Vagina (tissue), 2 donors: ENCODE measurements at regions not wholly inside any gene's neighbourhood (a gene's known extent, or its start where the extent isn't known, plus 50 kb on each side); places are given as distances from the start of the nearest gene placed in this dataset.

Experiments used
- DNase-seq, 2 donors: peaks; one replicate each; pipeline ENCODE4 v3.0.0-alpha.2; 2017; ENCODE audit errors: extremely low spot score in 2 of 2
- H3K27ac ChIP-seq: fragments of 200-600 bp; sonication (generic); one replicate; pipeline ENCODE4 v1.5.1; 2019
- H3K27me3 ChIP-seq: fragments of 200-600 bp; sonication (generic); one replicate; pipeline ENCODE4 v1.5.1; 2019
- H3K36me3 ChIP-seq, 2 donors: fragments of 200-600 bp; sonication (generic); one replicate each; pipeline ENCODE4 v1.5.1; 2017 to 2019
- H3K4me1 ChIP-seq: fragments of 200-600 bp; sonication (generic); one replicate; pipeline ENCODE4 v1.5.1; 2019
- H3K4me3 ChIP-seq, 2 donors: fragments of 200-600 bp; sonication (generic); 1 replicate in 1 of 2; 2 replicates in 1 of 2; pipeline ENCODE4 v1.5.1; 2016 to 2019
- H3K9me3 ChIP-seq: fragments of 200-600 bp; sonication (generic); one replicate; pipeline ENCODE4 v1.5.1; 2019
- CTCF ChIP-seq, 3 experiments: fragments of 450-650 bp in 2 of 3; fragments of 200-600 bp in 1 of 3; sonication (generic) in 1 of 3; IDR thresholded peaks; one replicate each; pipeline ENCODE4 v1.5.1; 2017 to 2019; ENCODE audit warnings: antibody characterized with exemption in 3 of 3, mild to moderate bottlenecking in 2 of 3, moderate library complexity in 2 of 3
- POLR2A ChIP-seq, 2 donors: fragments of 450-650 bp; IDR thresholded peaks; one replicate each; pipeline ENCODE4 v1.6.1; 2017; ENCODE audit warnings: antibody characterized with exemption in 2 of 2, mild to moderate bottlenecking in 2 of 2, moderate library complexity in 2 of 2
- POLR2AphosphoS5 ChIP-seq, 2 donors: sonication (generic); formaldehyde crosslinking; IDR thresholded peaks; one replicate each; pipeline ENCODE4 v1.9.0; 2017; ENCODE audit warnings: antibody characterized with exemption in 2 of 2, mild to moderate bottlenecking in 2 of 2, low read depth in 1 of 2; ENCODE audit not compliant: insufficient read depth in 1 of 2
- intact Hi-C: fragments of 100-400 bp; cut with DNase I; formaldehyde crosslinking; loops from one replicate; pipeline ENCODE4 v1.15.1; 2023

GRCh38 chr3:157871838-157872460, 234.3 kb downstream of the SHOX2 start:
- intact Hi-C loops, result no loop called here
- TF ChIP-seq POLR2AphosphoS5 (IDR thresholded peaks at IDR 0.05; ENCODE audit: insufficient read depth in 1 of 2, low read depth in 1 of 2) (no peak), CTCF (IDR thresholded peaks at IDR 0.05) (no peak), POLR2A (IDR thresholded peaks at IDR 0.05) (no peak)
- Histone ChIP-seq H3K36me3 (no peaks in the 10 kb centered on the region), H3K27me3 (no peaks in the 10 kb centered on the region), H3K27ac (no peak overlapping the region), H3K4me3 (no peak overlapping the region), H3K9me3 (no peaks in the 10 kb centered on the region), H3K4me1 (peaks cover 5% of the 10 kb centered on the region)
- no peak for DNase-seq

GRCh38 chr3:157871248-157871647, 235.0 kb downstream of the SHOX2 start:
- Histone ChIP-seq H3K27me3 (no peaks in the 10 kb centered on the region), H3K4me3 (no peak overlapping the region), H3K36me3 (no peaks in the 10 kb centered on the region), H3K9me3 (no peaks in the 10 kb centered on the region), H3K27ac (no peak overlapping the region), H3K4me1 (peaks cover 5% of the 10 kb centered on the region)
- TF ChIP-seq POLR2A (IDR thresholded peaks at IDR 0.05), result no peak
- no peak for TF ChIP-seq POLR2AphosphoS5 (IDR thresholded peaks at IDR 0.05; ENCODE audit: insufficient read depth in 1 of 2, low read depth in 1 of 2)
- no peak for TF ChIP-seq CTCF (IDR thresholded peaks at IDR 0.05)
- intact Hi-C loops, result no loop called here
- DNase-seq, result no peak

GRCh38 chr3:157868946-157869345, 237.3 kb downstream of the SHOX2 start:
- intact Hi-C loops, result no loop called here
- TF ChIP-seq POLR2A (IDR thresholded peaks at IDR 0.05) (no peak), CTCF (IDR thresholded peaks at IDR 0.05) (no peak), POLR2AphosphoS5 (IDR thresholded peaks at IDR 0.05; ENCODE audit: insufficient read depth in 1 of 2, low read depth in 1 of 2) (no peak)
- DNase-seq, result no peak
- Histone ChIP-seq H3K36me3 (no peaks in the 10 kb centered on the region), H3K27me3 (no peaks in the 10 kb centered on the region), H3K9me3 (no peaks in the 10 kb centered on the region), H3K27ac (peak overlapping the region; percentile 3), H3K4me3 (no peak overlapping the region), H3K4me1 (peaks cover 5% of the 10 kb centered on the region)

GRCh38 chr3:157868196-157868595, 238.0 kb downstream of the SHOX2 start:
- Histone ChIP-seq H3K4me3 (no peak overlapping the region), H3K9me3 (no peaks in the 10 kb centered on the region), H3K4me1 (peaks cover 5% of the 10 kb centered on the region), H3K27ac (peak overlapping the region; percentile 8), H3K27me3 (no peaks in the 10 kb centered on the region), H3K36me3 (no peaks in the 10 kb centered on the region)
- intact Hi-C loops, result no loop called here
- TF ChIP-seq POLR2A (IDR thresholded peaks at IDR 0.05) (no peak), POLR2AphosphoS5 (IDR thresholded peaks at IDR 0.05; ENCODE audit: insufficient read depth in 1 of 2, low read depth in 1 of 2) (peak in 1 of 2 donors; percentile 57), CTCF (IDR thresholded peaks at IDR 0.05) (no peak)
- no peak for DNase-seq

- Histone ChIP-seq H3K36me3 (no peaks in the 10 kb centered on the region), H3K27ac (no peak overlapping the region), H3K4me1 (peaks cover 5% of the 10 kb centered on the region), H3K4me3 (no peak overlapping the region), H3K9me3 (no peaks in the 10 kb centered on the region), H3K27me3 (no peaks in the 10 kb centered on the region)
- intact Hi-C loops, result no loop called here
- TF ChIP-seq POLR2AphosphoS5 (IDR thresholded peaks at IDR 0.05; ENCODE audit: insufficient read depth in 1 of 2, low read depth in 1 of 2) (no peak), CTCF (IDR thresholded peaks at IDR 0.05) (no peak), POLR2A (IDR thresholded peaks at IDR 0.05) (no peak)
- DNase-seq, result no peak
Measured at GRCh38 chr3:157865352-157866000, 240.7 kb downstream of the SHOX2 start.
